ENCODE measurements at regions not wholly inside any gene's neighbourhood (a gene's known extent, or its start where the extent isn't known, plus 50 kb on each side); places are given as distances from the start of the nearest gene placed in this dataset.

GRCh38 chr1:112040891-112041740 lies 51.6 kb upstream of the KCND3 start:
- Mint-ChIP-seq H3K27me3 (peaks cover 6 to 22% of the 10 kb centered on the region in 2 donors), H3K4me3 (no peak overlapping the region), H3K4me1 (no peaks in the 10 kb centered on the region), H3K27ac (no peak overlapping the region), H3K9me3 (no peaks in the 10 kb centered on the region), H3K36me3 (no peaks in the 10 kb centered on the region)
- peak; percentile 84 to 87 for ATAC-seq (replicated peaks)
- peak; percentile 1 for DNase-seq

GRCh38 chr1:112043901-112044300 lies 54.4 kb upstream of the KCND3 start:
- ATAC-seq (replicated peaks) (no peak), DNase-seq (no peak)
- Mint-ChIP-seq H3K4me1 (no peaks in the 10 kb centered on the region), H3K9me3 (peaks cover 0 to 3% of the 10 kb centered on the region in 2 donors), H3K36me3 (no peaks in the 10 kb centered on the region), H3K27ac (no peak overlapping the region), H3K27me3 (peaks cover 16 to 28% of the 10 kb centered on the region in 2 donors), H3K4me3 (no peak overlapping the region)

GRCh38 chr1:112044745-112045144 lies 55.3 kb upstream of the KCND3 start:
- Mint-ChIP-seq H3K9me3 (peaks cover 0 to 3% of the 10 kb centered on the region in 2 donors), H3K4me1 (no peaks in the 10 kb centered on the region), H3K27me3 (peaks cover 16 to 28% of the 10 kb centered on the region in 2 donors), H3K4me3 (no peak overlapping the region), H3K27ac (no peak overlapping the region), H3K36me3 (no peaks in the 10 kb centered on the region)
- DNase-seq (no peak), ATAC-seq (replicated peaks) (no peak)

GRCh38 chr1:112046630-112047029 lies 57.2 kb upstream of the KCND3 start:
- peaks cover 0 to 3% of the 10 kb centered on the region in 2 donors for H3K9me3 Mint-ChIP-seq

GRCh38 chr1:112048421-112048820 lies 59.0 kb upstream of the KCND3 start:
- H3K4me3 Mint-ChIP-seq, result no peak overlapping the region
- H3K27ac Mint-ChIP-seq, result no peak overlapping the region
- H3K27me3 Mint-ChIP-seq, result peaks cover 24 to 28% of the 10 kb centered on the region in 2 donors
- no peak for DNase-seq
- peaks cover 0 to 3% of the 10 kb centered on the region in 2 donors for H3K9me3 Mint-ChIP-seq
- H3K36me3 Mint-ChIP-seq, result no peaks in the 10 kb centered on the region
- ATAC-seq (replicated peaks), result no peak
- no peaks in the 10 kb centered on the region for H3K4me1 Mint-ChIP-seq

More at GRCh38 chr1:112046630-112047029, 57.2 kb upstream of the KCND3 start:
- no peak overlapping the region for H3K27ac Mint-ChIP-seq
- ATAC-seq (replicated peaks) (no peak), DNase-seq (no peak)
- peaks cover 24 to 35% of the 10 kb centered on the region in 2 donors for H3K27me3 Mint-ChIP-seq
- no peaks in the 10 kb centered on the region for H3K36me3 Mint-ChIP-seq
- no peak overlapping the region for H3K4me3 Mint-ChIP-seq
- H3K4me1 Mint-ChIP-seq, result no peaks in the 10 kb centered on the region

- H3K9me3 Mint-ChIP-seq, result no peaks in the 10 kb centered on the region
- peaks cover 22 to 32% of the 10 kb centered on the region in 2 donors for H3K27me3 Mint-ChIP-seq
- ATAC-seq (replicated peaks) (no peak), DNase-seq (no peak)
- no peak overlapping the region for H3K4me3 Mint-ChIP-seq
- H3K36me3 Mint-ChIP-seq, result no peaks in the 10 kb centered on the region
- H3K27ac Mint-ChIP-seq, result no peak overlapping the region
- no peaks in the 10 kb centered on the region for H3K4me1 Mint-ChIP-seq
These were observed 65.0 kb upstream of the KCND3 start for GRCh38 chr1:112054510-112054909.

GRCh38 chr1:112056354-112056753 lies 66.9 kb upstream of the KCND3 start:
- Mint-ChIP-seq H3K36me3 (no peaks in the 10 kb centered on the region), H3K27me3 (peaks cover 14 to 25% of the 10 kb centered on the region in 2 donors), H3K9me3 (no peaks in the 10 kb centered on the region), H3K4me1 (peaks cover 3 to 12% of the 10 kb centered on the region in 2 donors), H3K27ac (no peak overlapping the region), H3K4me3 (no peak overlapping the region)
- ATAC-seq (replicated peaks), result no peak
- no peak for DNase-seq

- Mint-ChIP-seq H3K9me3 (no peaks in the 10 kb centered on the region), H3K27me3 (peaks cover 23 to 36% of the 10 kb centered on the region in 2 donors), H3K27ac (no peak overlapping the region), H3K4me3 (no peak overlapping the region), H3K4me1 (peaks cover 3 to 17% of the 10 kb centered on the region in 2 donors), H3K36me3 (no peaks in the 10 kb centered on the region)
- DNase-seq, result no peak
- ATAC-seq (replicated peaks), result no peak
These were observed 68.3 kb upstream of the KCND3 start for GRCh38 chr1:112057736-112058135.

GRCh38 chr1:112058815-112059450 lies 69.5 kb upstream of the KCND3 start:
- Mint-ChIP-seq H3K9me3 (no peaks in the 10 kb centered on the region), H3K4me3 (no peak overlapping the region), H3K27ac (no peak overlapping the region), H3K36me3 (no peaks in the 10 kb centered on the region), H3K27me3 (peaks cover 28 to 44% of the 10 kb centered on the region in 2 donors), H3K4me1 (peaks cover 4 to 21% of the 10 kb centered on the region in 2 donors)
- no peak for DNase-seq
- ATAC-seq (replicated peaks), result no peak

- ATAC-seq (replicated peaks) (no peak), DNase-seq (no peak)
- Mint-ChIP-seq H3K27me3 (peaks cover 30 to 43% of the 10 kb centered on the region in 2 donors), H3K27ac (no peak overlapping the region), H3K9me3 (no peaks in the 10 kb centered on the region), H3K4me1 (peaks cover 5 to 27% of the 10 kb centered on the region in 2 donors), H3K4me3 (no peak overlapping the region), H3K36me3 (no peaks in the 10 kb centered on the region)
These were observed 70.2 kb upstream of the KCND3 start for GRCh38 chr1:112059679-112060078.

GRCh38 chr1:112060261-112060660 lies 70.8 kb upstream of the KCND3 start:
- peak in 1 of 2 donors; percentile 54 for ATAC-seq (replicated peaks)
- H3K9me3 Mint-ChIP-seq, result no peaks in the 10 kb centered on the region
- H3K4me1 Mint-ChIP-seq, result peaks cover 5 to 27% of the 10 kb centered on the region in 2 donors
- H3K27ac Mint-ChIP-seq, result no peak overlapping the region
- H3K4me3 Mint-ChIP-seq, result no peak overlapping the region
- H3K27me3 Mint-ChIP-seq, result peaks cover 34 to 41% of the 10 kb centered on the region in 2 donors
- no peak for DNase-seq
- H3K36me3 Mint-ChIP-seq, result no peaks in the 10 kb centered on the region

- Mint-ChIP-seq H3K4me1 (peaks cover 5 to 27% of the 10 kb centered on the region in 2 donors), H3K27me3 (peaks cover 40 to 42% of the 10 kb centered on the region in 2 donors), H3K27ac (no peak overlapping the region), H3K36me3 (no peaks in the 10 kb centered on the region), H3K9me3 (no peaks in the 10 kb centered on the region), H3K4me3 (no peak overlapping the region)
- DNase-seq (no peak), ATAC-seq (replicated peaks) (no peak)
These were observed 71.6 kb upstream of the KCND3 start for GRCh38 chr1:112061056-112061455.

GRCh38 chr1:112061901-112062320 lies 72.4 kb upstream of the KCND3 start:
- ATAC-seq (replicated peaks), result peak; percentile 28 to 54

GRCh38 chr1:112063781-112064728 lies 74.6 kb upstream of the KCND3 start:
- Mint-ChIP-seq H3K27me3 (peaks cover 33 to 43% of the 10 kb centered on the region in 2 donors), H3K27ac (no peak overlapping the region), H3K36me3 (no peaks in the 10 kb centered on the region), H3K9me3 (no peaks in the 10 kb centered on the region), H3K4me1 (peaks cover 5 to 27% of the 10 kb centered on the region in 2 donors), H3K4me3 (no peak overlapping the region)
- DNase-seq (no peak), ATAC-seq (replicated peaks) (peak; percentile 82 to 94)

More at GRCh38 chr1:112061901-112062320, 72.4 kb upstream of the KCND3 start:
- DNase-seq, result no peak
- Mint-ChIP-seq H3K4me1 (peaks cover 5 to 27% of the 10 kb centered on the region in 2 donors), H3K9me3 (no peaks in the 10 kb centered on the region), H3K27me3 (peaks cover 38 to 40% of the 10 kb centered on the region in 2 donors), H3K27ac (no peak overlapping the region), H3K4me3 (no peak overlapping the region), H3K36me3 (no peaks in the 10 kb centered on the region)

Measured in stimulated activated naive B cell treated with anti-CD40 and anti-IgM and Interleukin-4, amounts not matched to agents 10 μg/mL and 1 μg/mL and 100 μg/mL, for 72 hours (primary cell).